Gastrocnemius medialis (tissue), 4 donors: ENCODE measurements at regions not wholly inside any gene's neighbourhood (a gene's known extent, or its start where the extent isn't known, plus 50 kb on each side); places are given as distances from the start of the nearest gene placed in this dataset.
"Not testable (repeated sequence)": the region's sequence is repeated elsewhere in the genome, so short reads cannot be mapped to it uniquely, and the experiment has no call there.

Source experiments
- ATAC-seq, 2 donors: fragments of 150-250 bp; one replicate each; pipeline ENCODE4 v1.9.1; 2016
- DNase-seq, 2 donors: peaks; one replicate each; pipeline ENCODE4 v3.0.0-alpha.2; 2019
- H3K27ac ChIP-seq, 4 donors: fragments of 200-600 bp; sonication (generic); 1 replicate in 1 of 4; 2 replicates in 3 of 4; pipeline ENCODE4 v1.5.1; 2016 to 2018; ENCODE audit warnings: mild to moderate bottlenecking in 2 of 4, moderate library complexity in 1 of 4
- H3K27me3 ChIP-seq, 3 donors: fragments of 200-600 bp; sonication (generic) in 2 of 3; 1 replicate in 1 of 3; 2 replicates in 2 of 3; pipeline versions ENCODE4 v1.5.1 to v1.6.0; 2016 to 2019; ENCODE audit warnings: mild to moderate bottlenecking in 1 of 3, moderate library complexity in 1 of 3
- H3K36me3 ChIP-seq, 2 donors: fragments of 200-600 bp; sonication (generic) in 1 of 2; one replicate each; pipeline ENCODE4 v1.5.1; 2017 to 2018
- H3K4me1 ChIP-seq, 2 donors: fragments of 200-600 bp; sonication (generic) in 1 of 2; one replicate each; pipeline ENCODE4 v1.5.1; 2016 to 2017; ENCODE audit warnings: mild to moderate bottlenecking in 2 of 2
- H3K4me3 ChIP-seq, 4 donors: fragments of 200-600 bp; sonication (generic) in 3 of 4; 1 replicate in 1 of 4; 2 replicates in 3 of 4; pipeline ENCODE4 v1.5.1; 2016 to 2019; ENCODE audit warnings: mild to moderate bottlenecking in 2 of 4
- H3K9me3 ChIP-seq, 3 donors: fragments of 200-600 bp; sonication (generic) in 2 of 3; 1 replicate in 1 of 3; 2 replicates in 2 of 3; pipeline ENCODE4 v1.5.1; 2016 to 2019
- POLR2A ChIP-seq, 2 donors: fragments of 450-650 bp; IDR thresholded peaks; one replicate each; pipeline ENCODE4 v1.6.1; 2017; ENCODE audit warnings: antibody characterized with exemption in 2 of 2, mild to moderate bottlenecking in 2 of 2, moderate library complexity in 2 of 2
- in situ Hi-C, 4 donors: fragments of 200-750 bp; cut with MboI; loops; one replicate each; pipeline versions ENCODE4 v1.15.0 to v1.8.0; 2017; ENCODE audit warnings: low sequenced_read_pairs in 4 of 4
- intact Hi-C: fragments of 100-400 bp; cut with DNase I; formaldehyde crosslinking; loops from one replicate; pipeline ENCODE4 v1.15.1; 2023; ENCODE audit warnings: low total_unique reads
- TF ChIP-seq, protein P1 (sequence below), 5 experiments: fragments of 450-650 bp in 3 of 5; fragments of 200-600 bp in 2 of 5; sonication (generic) in 2 of 5; IDR thresholded peaks in 4 of 5; conservative IDR thresholded peaks in 1 of 5; 1 replicate in 4 of 5; 2 replicates in 1 of 5; pipeline ENCODE4 v1.5.1; 2016 to 2019; ENCODE audit warnings: antibody characterized with exemption in 5 of 5, mild to moderate bottlenecking in 3 of 5, moderate library complexity in 3 of 5

DNA sequence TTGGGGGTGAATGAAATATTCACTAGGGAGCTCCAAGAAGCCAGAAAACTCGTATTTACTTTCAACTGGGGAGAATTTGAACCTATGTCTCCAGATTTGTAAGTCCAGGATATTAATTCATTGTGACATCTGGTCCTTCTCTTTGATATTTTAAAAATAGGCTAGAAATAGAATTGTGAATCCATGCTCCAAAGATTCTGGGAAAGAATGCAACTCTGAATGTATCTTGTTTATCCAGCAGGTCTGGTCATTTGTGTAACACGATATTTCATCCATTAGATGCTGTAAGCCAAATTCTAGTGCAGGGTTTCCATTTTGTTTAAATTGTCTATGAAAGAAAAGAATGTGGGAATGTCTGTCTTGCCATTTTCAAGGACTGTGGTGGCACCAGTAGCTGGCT, 334.7 kb downstream of the BMP4 start:
- TF ChIP-seq POLR2A (IDR thresholded peaks at IDR 0.05) = no peak
- TF ChIP-seq, protein P1, sequence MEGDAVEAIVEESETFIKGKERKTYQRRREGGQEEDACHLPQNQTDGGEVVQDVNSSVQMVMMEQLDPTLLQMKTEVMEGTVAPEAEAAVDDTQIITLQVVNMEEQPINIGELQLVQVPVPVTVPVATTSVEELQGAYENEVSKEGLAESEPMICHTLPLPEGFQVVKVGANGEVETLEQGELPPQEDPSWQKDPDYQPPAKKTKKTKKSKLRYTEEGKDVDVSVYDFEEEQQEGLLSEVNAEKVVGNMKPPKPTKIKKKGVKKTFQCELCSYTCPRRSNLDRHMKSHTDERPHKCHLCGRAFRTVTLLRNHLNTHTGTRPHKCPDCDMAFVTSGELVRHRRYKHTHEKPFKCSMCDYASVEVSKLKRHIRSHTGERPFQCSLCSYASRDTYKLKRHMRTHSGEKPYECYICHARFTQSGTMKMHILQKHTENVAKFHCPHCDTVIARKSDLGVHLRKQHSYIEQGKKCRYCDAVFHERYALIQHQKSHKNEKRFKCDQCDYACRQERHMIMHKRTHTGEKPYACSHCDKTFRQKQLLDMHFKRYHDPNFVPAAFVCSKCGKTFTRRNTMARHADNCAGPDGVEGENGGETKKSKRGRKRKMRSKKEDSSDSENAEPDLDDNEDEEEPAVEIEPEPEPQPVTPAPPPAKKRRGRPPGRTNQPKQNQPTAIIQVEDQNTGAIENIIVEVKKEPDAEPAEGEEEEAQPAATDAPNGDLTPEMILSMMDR (IDR thresholded peaks at IDR 0.05 in 4 of 5, conservative IDR thresholded peaks at IDR 0.05 in 1 of 5) = no peak
- DNase-seq = no peak

DNA sequence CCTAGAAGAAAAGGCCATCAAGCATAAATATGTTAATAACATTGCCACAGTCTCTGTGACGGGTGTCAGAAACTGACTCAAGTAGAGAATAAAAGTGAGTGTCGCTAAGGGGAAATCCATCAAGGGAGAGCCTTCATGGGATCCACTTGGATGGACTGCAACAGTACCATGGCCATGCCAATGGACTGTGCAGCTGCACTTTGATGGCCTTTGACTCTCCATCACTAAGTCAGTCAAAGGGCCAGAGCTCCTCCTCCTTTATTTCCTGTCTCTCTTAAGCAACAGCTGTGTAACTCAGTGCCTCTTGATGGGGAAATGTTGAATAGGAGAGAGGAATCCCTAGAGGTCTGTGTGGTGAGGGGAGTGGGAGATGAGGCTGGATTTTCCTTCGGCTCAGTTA, 335.2 kb downstream of the BMP4 start:
- peak in 1 of 2 donors; percentile 58 for ATAC-seq
- Histone ChIP-seq H3K36me3 (no peaks in the 10 kb centered on the region), H3K27ac (no peak overlapping the region), H3K4me3 (no peak overlapping the region), H3K27me3 (no peaks in the 10 kb centered on the region), H3K9me3 (no peaks in the 10 kb centered on the region), H3K4me1 (no peaks in the 10 kb centered on the region)
- TF ChIP-seq POLR2A (IDR thresholded peaks at IDR 0.05) = no peak
- TF ChIP-seq, protein P1 (IDR thresholded peaks at IDR 0.05 in 4 of 5, conservative IDR thresholded peaks at IDR 0.05 in 1 of 5) = no peak
- in situ Hi-C loops = no loop called here
- no peak for DNase-seq
- intact Hi-C loops = no loop called here

More for the DNA sequence above, 334.7 kb downstream of the BMP4 start:
- no peaks in the 10 kb centered on the region for H3K4me1 ChIP-seq
- ATAC-seq = no peak
- in situ Hi-C loops = no loop called here
- no peaks in the 10 kb centered on the region for H3K27me3 ChIP-seq
- H3K36me3 ChIP-seq = no peaks in the 10 kb centered on the region
- no peaks in the 10 kb centered on the region for H3K9me3 ChIP-seq
- H3K4me3 ChIP-seq = no peak overlapping the region
- intact Hi-C loops = no loop called here
- no peak overlapping the region for H3K27ac ChIP-seq

DNA sequence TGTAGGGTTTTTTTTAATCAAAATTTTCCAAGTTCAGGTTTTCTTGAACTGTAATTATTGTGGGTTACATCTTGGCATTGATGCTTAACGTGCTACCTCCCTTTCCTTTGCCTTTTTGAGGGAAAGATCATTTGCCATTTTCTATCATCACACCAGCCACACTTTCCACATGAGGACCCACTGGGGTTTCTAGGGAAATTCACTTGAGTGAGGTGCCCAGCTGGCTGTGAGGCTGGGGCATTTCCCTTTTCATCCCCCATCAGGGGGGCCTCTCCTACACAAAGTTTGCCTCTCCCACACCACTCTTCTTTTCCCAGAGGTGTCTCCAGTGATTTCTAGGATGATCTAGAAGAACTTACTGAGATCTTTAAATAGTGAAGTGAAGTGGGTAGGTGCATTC, 335.7 kb downstream of the BMP4 start:
- in situ Hi-C loops = no loop called here
- no peaks in the 10 kb centered on the region for H3K4me1 ChIP-seq
- intact Hi-C loops = no loop called here
- H3K9me3 ChIP-seq = no peaks in the 10 kb centered on the region
- H3K27me3 ChIP-seq = no peaks in the 10 kb centered on the region
- peak overlapping the region in 1 of 4 donors; percentile 3 for H3K27ac ChIP-seq
- H3K4me3 ChIP-seq = no peak overlapping the region
- ATAC-seq (no peak), DNase-seq (no peak)
- no peaks in the 10 kb centered on the region for H3K36me3 ChIP-seq
- no peak for TF ChIP-seq POLR2A (IDR thresholded peaks at IDR 0.05)
- TF ChIP-seq, protein P1 (IDR thresholded peaks at IDR 0.05 in 4 of 5, conservative IDR thresholded peaks at IDR 0.05 in 1 of 5) = no peak

DNA sequence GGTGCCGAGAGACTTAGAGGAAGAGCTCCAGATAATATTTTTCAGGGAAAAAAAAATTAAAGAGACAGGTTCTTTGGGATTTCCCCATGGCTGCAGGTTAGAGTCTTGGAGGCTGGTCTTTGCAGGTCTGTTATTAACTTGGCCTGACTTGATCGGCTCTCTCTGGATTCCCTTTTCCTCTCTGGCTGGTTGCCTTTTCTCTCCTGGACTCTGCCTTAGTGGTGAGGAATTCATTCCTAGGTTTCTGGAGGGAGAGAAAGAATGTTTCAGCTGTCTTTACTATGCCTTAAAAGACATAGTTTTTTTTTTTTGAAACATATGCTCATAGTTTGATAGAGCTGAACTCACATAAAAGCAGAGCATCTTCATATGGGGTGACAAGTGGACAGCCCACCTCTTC, 336.3 kb downstream of the BMP4 start:
- no peak for DNase-seq
- ATAC-seq = no peak
- Histone ChIP-seq H3K27me3 (no peaks in the 10 kb centered on the region), H3K9me3 (no peaks in the 10 kb centered on the region), H3K4me3 (no peak overlapping the region), H3K27ac (no peak overlapping the region), H3K36me3 (no peaks in the 10 kb centered on the region), H3K4me1 (no peaks in the 10 kb centered on the region)
- in situ Hi-C loops = no loop called here
- intact Hi-C loops = no loop called here
- TF ChIP-seq, protein P1 (IDR thresholded peaks at IDR 0.05 in 4 of 5, conservative IDR thresholded peaks at IDR 0.05 in 1 of 5) = no peak
- no peak for TF ChIP-seq POLR2A (IDR thresholded peaks at IDR 0.05)

DNA sequence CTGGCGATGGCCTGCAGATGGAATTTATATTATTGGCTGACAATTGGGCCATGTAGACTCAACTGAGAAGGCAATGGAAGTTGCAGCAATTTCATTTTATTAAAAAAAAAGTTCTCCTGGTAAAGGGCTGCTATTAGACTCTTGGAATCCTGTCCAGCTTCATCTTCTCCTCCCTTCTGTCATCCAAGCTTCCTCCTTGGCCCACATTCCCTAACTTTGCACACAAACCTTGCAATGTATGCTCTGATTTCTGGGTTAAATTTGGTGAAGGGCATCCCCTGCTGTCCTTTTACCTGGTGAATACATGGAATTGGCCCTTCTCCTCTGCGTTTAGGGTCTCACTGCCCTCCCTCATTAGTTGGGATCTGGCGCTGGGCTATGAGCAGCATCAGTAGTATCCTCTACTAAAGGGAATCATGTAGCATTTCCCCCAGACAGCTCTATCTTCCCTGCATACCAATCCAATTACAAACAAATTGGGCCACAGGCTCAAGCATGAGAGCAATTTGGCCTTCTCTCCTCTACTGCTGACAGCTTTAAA, 336.9 kb downstream of the BMP4 start:
- Histone ChIP-seq H3K36me3 (no peaks in the 10 kb centered on the region), H3K9me3 (no peaks in the 10 kb centered on the region), H3K4me1 (no peaks in the 10 kb centered on the region), H3K4me3 (no peak overlapping the region), H3K27me3 (no peaks in the 10 kb centered on the region), H3K27ac (no peak overlapping the region)
- DNase-seq (no peak), ATAC-seq (peak in 1 of 2 donors; percentile 36)
- TF ChIP-seq, protein P1 (IDR thresholded peaks at IDR 0.05 in 4 of 5, conservative IDR thresholded peaks at IDR 0.05 in 1 of 5) = no peak
- TF ChIP-seq POLR2A (IDR thresholded peaks at IDR 0.05) = no peak
- in situ Hi-C loops = no loop called here
- intact Hi-C loops = no loop called here

DNA sequence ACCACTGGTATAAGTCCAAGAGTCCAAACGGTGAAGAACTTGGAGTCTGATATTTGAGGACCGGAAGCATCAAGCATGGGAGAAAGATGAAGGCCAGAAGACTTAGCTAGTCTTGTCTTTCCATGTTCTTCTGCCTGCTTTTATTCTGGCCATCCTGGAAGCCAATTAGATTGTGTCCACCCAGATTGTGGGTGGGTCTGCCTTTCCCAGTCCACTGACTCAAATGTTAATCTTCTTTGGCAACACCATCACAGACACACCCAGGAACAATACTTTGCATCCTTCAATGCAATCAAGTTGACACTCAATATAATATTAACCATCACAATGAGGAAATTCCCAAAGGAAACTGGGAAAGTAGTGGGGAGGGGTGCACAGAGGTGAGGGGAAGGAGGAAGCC, 340.1 kb downstream of the BMP4 start:
- H3K4me1 ChIP-seq, ATAC-seq, in situ Hi-C loops, H3K9me3 ChIP-seq, H3K27me3 ChIP-seq, H3K27ac ChIP-seq, intact Hi-C loops, DNase-seq, H3K36me3 ChIP-seq, H3K4me3 ChIP-seq: not testable (repeated sequence)
